Endodermal cell (in vitro differentiated cells): ENCODE measurements at regions not wholly inside any gene's neighbourhood (a gene's known extent, or its start where the extent isn't known, plus 50 kb on each side); places are given as distances from the start of the nearest gene placed in this dataset.

Experiments
- DNase-seq: peaks from one replicate; pipeline ENCODE4 v3.0.0-alpha.2; 2017
- H3K27ac ChIP-seq: 2 replicates; pipeline ENCODE4 v1.5.1; 2013; ENCODE audit warnings: mild to moderate bottlenecking, low read depth, low read length, moderate library complexity
- H3K27me3 ChIP-seq: 2 replicates; pipeline ENCODE4 v1.6.1; 2013; ENCODE audit warnings: mild to moderate bottlenecking, low read length, moderate library complexity; ENCODE audit not compliant: insufficient read depth, control insufficient read depth, poor library complexity, severe bottlenecking
- H3K36me3 ChIP-seq: 2 replicates; pipeline ENCODE4 v1.7.0; 2013; ENCODE audit warnings: mild to moderate bottlenecking, low read length, moderate library complexity; ENCODE audit not compliant: control insufficient read depth, insufficient read depth
- H3K4me1 ChIP-seq: one replicate; pipeline ENCODE4 v1.7.0; 2013; ENCODE audit warnings: low read length; ENCODE audit not compliant: control insufficient read depth, insufficient read depth
- H3K4me3 ChIP-seq: 2 replicates; pipeline ENCODE4 v1.5.1; 2013; ENCODE audit warnings: mild to moderate bottlenecking, low read length, moderate library complexity
- H3K9ac ChIP-seq: 2 replicates; pipeline ENCODE4 v1.6.1; 2013; ENCODE audit warnings: mild to moderate bottlenecking, low read length, moderate library complexity; ENCODE audit not compliant: poor library complexity, severe bottlenecking; ENCODE audit errors: extremely low read depth
- H3K9me3 ChIP-seq: 2 replicates; pipeline ENCODE4 v1.6.1; 2013; ENCODE audit warnings: mild to moderate bottlenecking, low read length, moderate library complexity; ENCODE audit not compliant: control insufficient read depth
- H3K27ac Mint-ChIP-seq: 2 replicates; pipeline ENCODE4 v1.8.0; 2020; ENCODE audit warnings: mixed read lengths
- H3K27me3 Mint-ChIP-seq: 2 replicates; pipeline ENCODE4 v1.8.0; 2021; ENCODE audit warnings: mild to moderate bottlenecking, mixed read lengths; ENCODE audit not compliant: insufficient read depth
- H3K36me3 Mint-ChIP-seq: 2 replicates; pipeline ENCODE4 v1.8.0; 2020; ENCODE audit warnings: low read depth, mixed read lengths
- H3K4me1 Mint-ChIP-seq: 2 replicates; pipeline ENCODE4 v1.8.0; 2020; ENCODE audit warnings: mixed read lengths
- H3K4me3 Mint-ChIP-seq: 2 replicates; pipeline ENCODE4 v1.8.0; 2020; ENCODE audit warnings: mild to moderate bottlenecking, moderate library complexity, mixed read lengths
- H3K9me3 Mint-ChIP-seq: 2 replicates; pipeline ENCODE4 v1.8.0; 2020; ENCODE audit warnings: mild to moderate bottlenecking, mixed read lengths
- CTCF ChIP-seq: fragments of 200-600 bp; sonication (generic); conservative IDR thresholded peaks from 2 replicates; pipeline ENCODE4 v1.5.0; 2021; ENCODE audit warnings: antibody characterized with exemption, mild to moderate bottlenecking
- WGBS, 2 experiments: methylation state at CpG; one replicate each; pipeline versions ENCODE4 v1.1.5 to v1.1.7; 2013; ENCODE audit warnings: missing lambda C conversion rate in 2 of 2, mixed read lengths in 1 of 2; ENCODE audit not compliant: insufficient coverage in 1 of 2, insufficient read length in 1 of 2; 5-methylcytosine and 5-hydroxymethylcytosine counted together

- Histone ChIP-seq H3K9ac (no peak overlapping the region), H3K27me3 (no peaks in the 10 kb centered on the region), H3K9me3 (peaks cover 54% of the 10 kb centered on the region), H3K36me3 (no peaks in the 10 kb centered on the region), H3K4me3 (no peak overlapping the region), H3K27ac (no peak overlapping the region), H3K4me1 (no peaks in the 10 kb centered on the region)
- no peak for DNase-seq
- Mint-ChIP-seq H3K36me3 (peaks cover 2% of the 10 kb centered on the region), H3K4me1 (no peaks in the 10 kb centered on the region), H3K9me3 (peaks cover 100% of the 10 kb centered on the region), H3K4me3 (no peak overlapping the region), H3K27me3 (no peaks in the 10 kb centered on the region), H3K27ac (no peak overlapping the region)
- 84 to 91% methylated on average over 4 to 12 of the region's 12 CpGs for WGBS, 2 experiments
- no peak for TF ChIP-seq CTCF
Observed at GRCh38 chr7:153413199-153413539, 639.0 kb upstream of the DPP6 start.

GRCh38 chr7:153413540-153414287 lies 638.5 kb upstream of the DPP6 start:
- Mint-ChIP-seq H3K4me3 (no peak overlapping the region), H3K27me3 (no peaks in the 10 kb centered on the region), H3K36me3 (peaks cover 2% of the 10 kb centered on the region), H3K9me3 (peaks cover 100% of the 10 kb centered on the region), H3K27ac (no peak overlapping the region), H3K4me1 (no peaks in the 10 kb centered on the region)
- 88 to 92% methylated on average over 5 to 28 of the region's 28 CpGs for WGBS, 2 experiments
- Histone ChIP-seq H3K36me3 (no peaks in the 10 kb centered on the region), H3K27ac (no peak overlapping the region), H3K4me3 (no peak overlapping the region), H3K27me3 (no peaks in the 10 kb centered on the region), H3K4me1 (no peaks in the 10 kb centered on the region), H3K9me3 (peaks cover 54% of the 10 kb centered on the region), H3K9ac (no peak overlapping the region)
- no peak for DNase-seq
- no peak for TF ChIP-seq CTCF

GRCh38 chr7:153414288-153414629 lies 637.9 kb upstream of the DPP6 start:
- no peak overlapping the region for H3K27ac ChIP-seq
- no peak overlapping the region for H3K27ac Mint-ChIP-seq
- no peaks in the 10 kb centered on the region for H3K27me3 Mint-ChIP-seq
- peaks cover 100% of the 10 kb centered on the region for H3K9me3 Mint-ChIP-seq
- no peaks in the 10 kb centered on the region for H3K36me3 ChIP-seq
- H3K9me3 ChIP-seq, result peaks cover 54% of the 10 kb centered on the region
- H3K9ac ChIP-seq, result no peak overlapping the region
- H3K4me3 ChIP-seq, result no peak overlapping the region
- H3K27me3 ChIP-seq, result no peaks in the 10 kb centered on the region
- H3K4me3 Mint-ChIP-seq, result no peak overlapping the region
- H3K4me1 ChIP-seq, result no peaks in the 10 kb centered on the region
- H3K4me1 Mint-ChIP-seq, result no peaks in the 10 kb centered on the region
- TF ChIP-seq CTCF, result no peak
- peaks cover 2% of the 10 kb centered on the region for H3K36me3 Mint-ChIP-seq
- DNase-seq, result no peak
